DMS153 treated with DMSO at 0.1 percent for 48 hours (cell line): ENCODE measurements at regions not wholly inside any gene's neighbourhood (a gene's known extent, or its start where the extent isn't known, plus 50 kb on each side); places are given as distances from the start of the nearest gene placed in this dataset.

Experiments used
- DNase-seq: peaks from one replicate; lab custom pipeline; 2025; ENCODE audit not compliant: unreplicated experiment; lab: John Stamatoyannopoulos, UW

DNA sequence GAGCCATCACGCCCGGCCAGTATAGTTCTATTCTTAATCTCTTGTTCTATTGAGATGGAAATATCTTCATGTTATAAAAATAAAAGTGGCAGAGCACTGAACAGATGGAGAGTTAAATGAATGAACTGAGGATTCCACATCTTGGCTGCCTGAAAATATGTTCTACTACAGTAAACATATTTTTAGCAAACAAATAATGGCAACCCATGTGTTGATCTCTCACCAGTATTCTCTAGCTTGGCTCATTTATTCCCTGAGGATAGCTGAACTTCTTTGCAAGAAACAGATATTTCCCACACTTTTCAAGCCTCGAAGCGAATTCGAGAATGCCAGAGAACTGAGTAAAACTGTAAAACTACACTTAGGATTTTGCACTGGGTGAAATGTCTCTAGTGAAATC is 58.9 kb downstream of the DIRAS3 start:
- DNase-seq = no peak

GRCh38 chr1:67988066-67988465 is 62.4 kb downstream of the DIRAS3 start:
- no peak for DNase-seq

GRCh38 chr1:67987046-67987799 is 63.2 kb downstream of the DIRAS3 start:
- no peak for DNase-seq

GRCh38 chr1:67983867-67984266 is 66.6 kb downstream of the DIRAS3 start:
- DNase-seq = no peak

GRCh38 chr1:67980028-67980427 is 70.4 kb downstream of the DIRAS3 start:
- DNase-seq = no peak

- DNase-seq = no peak
Observed at GRCh38 chr1:67979532-67979931, 70.9 kb downstream of the DIRAS3 start.

- DNase-seq = no peak
Observed at GRCh38 chr1:67978890-67979516, 71.4 kb downstream of the DIRAS3 start.

DNA sequence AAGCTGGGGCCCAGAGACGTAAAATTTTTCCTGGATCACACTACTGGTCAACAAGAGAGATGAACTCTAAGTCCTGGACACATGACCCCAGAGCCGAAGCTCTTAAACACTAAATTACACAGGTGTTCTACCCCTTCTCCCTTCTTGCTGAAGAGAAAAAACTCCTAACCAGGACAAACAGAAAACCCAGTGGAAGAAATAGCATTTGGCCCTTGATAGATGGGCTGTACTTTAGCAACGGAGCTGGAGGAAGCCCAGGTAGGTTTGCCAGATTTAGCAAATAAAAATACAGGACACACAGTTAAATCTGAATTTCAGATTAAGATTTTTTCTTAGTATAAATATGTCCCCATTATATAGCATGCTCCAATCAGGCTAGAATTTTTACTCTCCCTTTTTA is 72.7 kb downstream of the DIRAS3 start:
- DNase-seq = no peak

DNA sequence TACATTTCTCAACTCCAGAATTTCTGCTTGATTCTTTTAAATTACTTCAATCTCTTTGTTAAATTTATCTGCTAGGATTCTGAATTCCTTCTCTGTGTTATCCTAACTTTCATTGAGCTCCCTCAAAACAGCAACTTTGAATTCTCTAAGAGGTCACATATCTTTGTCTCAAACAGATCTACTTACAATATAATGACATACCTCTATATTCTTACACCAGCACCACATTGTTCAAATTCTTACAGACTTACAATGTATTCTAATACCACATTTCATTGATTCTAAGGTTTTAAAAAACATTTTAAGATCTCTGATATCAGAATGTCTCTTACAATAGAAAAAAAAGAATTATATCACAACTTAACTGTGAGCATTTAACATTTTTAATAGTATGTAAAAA is 77.4 kb downstream of the DIRAS3 start:
- DNase-seq = no peak

GRCh38 chr1:67970088-67970487 is 80.3 kb downstream of the DIRAS3 start:
- no peak for DNase-seq

GRCh38 chr1:67969446-67969845 is 81.0 kb downstream of the DIRAS3 start:
- no peak for DNase-seq

DNA sequence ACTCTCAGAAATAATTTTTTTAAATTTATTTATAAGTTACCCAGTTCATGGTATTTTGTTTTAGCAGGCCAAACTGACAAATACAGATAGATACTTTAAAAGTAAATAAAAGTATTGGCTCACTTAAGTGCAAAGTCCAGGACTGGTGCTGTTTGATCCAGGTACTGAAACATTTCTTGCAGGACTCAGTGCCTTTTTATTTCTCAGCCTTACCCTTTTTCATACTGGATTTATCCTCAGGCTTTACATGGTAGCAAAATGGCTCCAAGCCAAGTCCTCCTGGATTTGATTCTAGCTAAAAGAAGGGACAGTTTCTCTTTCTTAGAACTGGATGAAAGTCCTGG is 83.8 kb downstream of the DIRAS3 start:
- no peak for DNase-seq

GRCh38 chr1:67965995-67966665 is 84.3 kb downstream of the DIRAS3 start:
- DNase-seq = no peak

DNA sequence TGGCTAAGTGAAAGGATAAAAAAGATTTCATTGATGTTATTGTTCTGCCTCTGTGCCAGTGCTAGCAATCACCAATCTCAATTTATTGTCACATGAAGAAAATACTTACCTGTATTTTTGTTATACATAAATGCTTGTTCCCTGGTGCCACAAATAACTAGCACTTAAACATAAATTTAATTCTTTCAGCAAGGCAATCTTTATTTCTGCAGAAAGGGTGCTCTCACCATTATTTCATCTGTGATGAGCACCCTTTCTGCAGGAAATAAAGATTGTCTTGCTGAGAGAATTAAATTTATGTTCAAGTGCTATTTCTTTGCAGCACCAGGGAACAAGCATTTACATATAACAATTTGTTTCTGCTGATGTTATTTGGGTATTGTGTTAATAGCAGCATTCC is 87.2 kb downstream of the DIRAS3 start:
- no peak for DNase-seq

DNA sequence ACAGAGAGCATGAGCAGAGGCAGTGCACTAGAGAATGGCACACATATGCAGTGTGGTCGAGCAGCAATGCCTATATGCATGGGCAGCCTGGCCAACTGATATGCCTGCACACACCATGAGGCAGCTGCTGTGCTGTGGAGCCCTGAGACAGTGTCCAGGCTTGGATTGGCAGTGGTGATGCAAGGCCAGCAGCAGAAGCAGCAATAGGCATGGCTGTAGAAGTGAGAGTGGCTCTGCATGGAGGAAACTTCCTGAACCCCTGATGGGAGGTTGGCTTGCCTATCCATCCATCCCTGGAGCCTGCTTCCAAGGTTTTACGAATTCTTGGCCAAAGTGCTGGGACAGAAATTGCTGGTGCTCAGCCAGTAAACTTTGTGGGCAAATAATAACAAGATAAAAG is 89.7 kb downstream of the DIRAS3 start:
- DNase-seq = no peak

- DNase-seq = no peak
Observed at GRCh38 chr1:67958472-67958871, 92.0 kb downstream of the DIRAS3 start.

GRCh38 chr1:67957066-67957465 is 93.4 kb downstream of the DIRAS3 start:
- no peak for DNase-seq

- no peak for DNase-seq
Observed at GRCh38 chr1:67956116-67956515, 94.3 kb downstream of the DIRAS3 start.

DNA sequence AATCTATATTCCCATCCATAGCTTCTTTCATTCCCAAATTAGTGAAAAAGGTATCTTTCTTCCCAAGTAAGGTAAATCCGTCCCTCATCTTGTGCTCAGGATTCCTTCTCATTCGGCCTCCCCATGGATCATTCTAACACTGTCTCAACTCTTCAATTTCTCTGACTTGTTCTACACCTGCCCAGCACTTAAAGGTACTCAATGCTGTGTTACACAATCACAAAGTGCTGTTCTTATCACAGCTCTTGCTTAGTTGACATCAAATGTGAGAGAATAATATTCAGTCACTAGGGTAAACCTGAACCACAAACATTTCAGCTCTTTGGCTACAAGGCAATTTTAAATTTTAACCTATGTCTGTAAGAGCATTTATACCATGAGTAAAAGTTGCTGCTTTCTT is 94.8 kb downstream of the DIRAS3 start:
- DNase-seq = no peak

- DNase-seq = no peak
Observed at GRCh38 chr1:67953301-67953700, 97.1 kb downstream of the DIRAS3 start.

- DNase-seq = no peak
Observed at GRCh38 chr1:67952071-67952470, 98.4 kb downstream of the DIRAS3 start.

DNA sequence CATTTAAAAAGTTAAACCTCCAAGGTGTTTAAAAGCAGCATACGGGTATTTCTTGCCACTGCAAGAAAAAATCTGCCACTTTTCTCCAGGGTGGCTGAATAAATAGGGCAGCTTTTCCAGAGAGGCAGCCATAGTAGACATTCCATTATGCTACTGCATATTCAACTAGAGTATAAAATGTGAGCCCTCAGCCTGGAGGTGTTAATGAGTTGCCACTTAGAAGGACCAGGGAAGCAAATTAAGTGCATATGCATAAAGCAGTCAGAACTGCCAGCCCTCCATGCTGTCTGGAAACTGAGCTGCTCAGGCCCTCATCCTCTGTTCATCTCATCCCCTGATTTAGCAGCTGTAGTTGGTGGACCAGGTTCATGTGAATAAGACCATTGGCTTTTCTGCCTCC is 99.4 kb downstream of the DIRAS3 start:
- DNase-seq = no peak
